HEK293 (cell line): ENCODE measurements at regions not wholly inside any gene's neighbourhood (a gene's known extent, or its start where the extent isn't known, plus 50 kb on each side); places are given as distances from the start of the nearest gene placed in this dataset.

ENCODE experiments used
- OSR2 ChIP-seq: fragments of 450-650 bp; formaldehyde crosslinking; IDR thresholded peaks from 2 replicates; pipeline ENCODE4 v1.5.1; 2016; ENCODE audit warnings: missing biosample characterization, missing genetic modification characterization
- REST ChIP-seq: fragments of 450-650 bp; formaldehyde crosslinking; IDR thresholded peaks from 2 replicates; pipeline ENCODE4 v1.5.1; 2016; ENCODE audit warnings: missing biosample characterization, missing genetic modification characterization
- SCRT1 ChIP-seq: fragments of 450-650 bp; formaldehyde crosslinking; IDR thresholded peaks from 2 replicates; pipeline ENCODE4 v1.5.1; 2016; ENCODE audit warnings: missing biosample characterization, missing genetic modification characterization, borderline replicate concordance
- ZFP3 ChIP-seq: fragments of 450-650 bp; formaldehyde crosslinking; IDR thresholded peaks from 2 replicates; pipeline ENCODE4 v1.5.1; 2016; ENCODE audit warnings: low read depth, missing biosample characterization, missing genetic modification characterization
- ZFP41 ChIP-seq: fragments of 450-650 bp; formaldehyde crosslinking; IDR thresholded peaks from 2 replicates; pipeline ENCODE4 v1.5.1; 2016; ENCODE audit warnings: missing biosample characterization, missing genetic modification characterization, borderline replicate concordance
- ZNF221 ChIP-seq: fragments of 450-650 bp; formaldehyde crosslinking; IDR thresholded peaks from 2 replicates; pipeline ENCODE4 v1.5.1; 2017; ENCODE audit warnings: missing biosample characterization, missing genetic modification characterization, borderline replicate concordance
- TF ChIP-seq, protein P1 (sequence below): fragments of 450-650 bp; formaldehyde crosslinking; IDR thresholded peaks from 2 replicates; pipeline ENCODE4 v1.5.1; 2016; ENCODE audit warnings: missing biosample characterization, missing genetic modification characterization

DNA sequence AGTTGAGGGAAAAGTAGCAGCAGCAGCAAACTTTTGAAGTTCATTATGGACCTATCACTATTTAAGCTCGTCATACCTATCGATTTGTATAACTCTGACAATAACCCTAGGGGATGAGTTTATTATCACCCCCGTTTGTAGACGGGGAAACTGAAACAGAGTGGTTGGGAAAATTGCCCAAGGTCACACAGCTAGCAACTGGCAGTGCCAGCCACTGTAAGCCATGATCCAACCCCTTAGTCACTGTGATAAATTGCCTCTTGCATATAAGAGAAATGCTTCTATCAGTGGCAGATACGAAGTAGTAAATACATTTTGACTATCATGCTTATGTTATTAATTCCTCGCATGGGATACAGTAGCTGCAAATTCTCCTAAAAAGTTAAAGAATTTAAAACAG is 73.3 kb upstream of the ATP10B start:
- TF ChIP-seq, protein P1, sequence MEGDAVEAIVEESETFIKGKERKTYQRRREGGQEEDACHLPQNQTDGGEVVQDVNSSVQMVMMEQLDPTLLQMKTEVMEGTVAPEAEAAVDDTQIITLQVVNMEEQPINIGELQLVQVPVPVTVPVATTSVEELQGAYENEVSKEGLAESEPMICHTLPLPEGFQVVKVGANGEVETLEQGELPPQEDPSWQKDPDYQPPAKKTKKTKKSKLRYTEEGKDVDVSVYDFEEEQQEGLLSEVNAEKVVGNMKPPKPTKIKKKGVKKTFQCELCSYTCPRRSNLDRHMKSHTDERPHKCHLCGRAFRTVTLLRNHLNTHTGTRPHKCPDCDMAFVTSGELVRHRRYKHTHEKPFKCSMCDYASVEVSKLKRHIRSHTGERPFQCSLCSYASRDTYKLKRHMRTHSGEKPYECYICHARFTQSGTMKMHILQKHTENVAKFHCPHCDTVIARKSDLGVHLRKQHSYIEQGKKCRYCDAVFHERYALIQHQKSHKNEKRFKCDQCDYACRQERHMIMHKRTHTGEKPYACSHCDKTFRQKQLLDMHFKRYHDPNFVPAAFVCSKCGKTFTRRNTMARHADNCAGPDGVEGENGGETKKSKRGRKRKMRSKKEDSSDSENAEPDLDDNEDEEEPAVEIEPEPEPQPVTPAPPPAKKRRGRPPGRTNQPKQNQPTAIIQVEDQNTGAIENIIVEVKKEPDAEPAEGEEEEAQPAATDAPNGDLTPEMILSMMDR (tag by site-specific recombination): no peak
- TF ChIP-seq SCRT1 (tag by site-specific recombination) (no peak), ZFP3 (no peak), OSR2 (tag by site-specific recombination) (no peak), REST (tag by site-specific recombination) (no peak), ZNF221 (tag by site-specific recombination) (no peak), ZFP41 (tag by site-specific recombination) (no peak)
